CD4-positive, alpha-beta T cell (primary cell): ENCODE measurements at regions not wholly inside any gene's neighbourhood (a gene's known extent, or its start where the extent isn't known, plus 50 kb on each side); places are given as distances from the start of the nearest gene placed in this dataset.

Source experiments
- ATAC-seq: fragments of 200-7000 bp; cut with Tn5 transposase; one replicate; pipeline ENCODE4 v1.10.0; 2022; ENCODE audit warnings: mild to moderate bottlenecking; ENCODE audit not compliant: poor library complexity
- CTCF ChIA-PET: fragments of 350-600 bp; sonication (Branson Sonifier 250); formaldehyde crosslinking; loops from one replicate; lab custom pipeline; 2021; ENCODE audit warnings: antibody characterized with exemption, inconsistent platforms; lab: Charles Lee
- POLR2A ChIA-PET: fragments of 350-600 bp; sonication (Branson Sonifier 250); formaldehyde crosslinking; loops from one replicate; lab custom pipeline; 2021; ENCODE audit warnings: antibody characterized with exemption, inconsistent platforms; lab: Charles Lee
- DNase-seq, 14 experiments: peaks; one replicate each; pipeline ENCODE4 v3.0.0-alpha.2; 2013 to 2020; ENCODE audit warnings: mixed read lengths in 2 of 14
- H3K27ac ChIP-seq, 2 donors: one replicate each; pipeline versions ENCODE4 v1.5.1 to v1.7.0; 2013; ENCODE audit warnings: low read length in 2 of 2, low read depth in 1 of 2, mild to moderate bottlenecking in 1 of 2
- H3K27me3 ChIP-seq, 2 experiments: 1 replicate in 1 of 2; 2 replicates in 1 of 2; pipeline versions ENCODE4 v1.6.1 to v1.7.0; 2013; ENCODE audit warnings: low read length in 2 of 2, control low read depth in 1 of 2, mild to moderate bottlenecking in 1 of 2, moderate library complexity in 1 of 2; ENCODE audit not compliant: insufficient read depth in 2 of 2, control insufficient read depth in 1 of 2
- H3K36me3 ChIP-seq: one replicate; pipeline ENCODE4 v1.6.1; 2013; ENCODE audit warnings: low read length, control low read depth; ENCODE audit not compliant: insufficient read depth
- H3K4me1 ChIP-seq: one replicate; pipeline ENCODE4 v1.6.1; 2013; ENCODE audit warnings: low read length, control low read depth; ENCODE audit not compliant: insufficient read depth
- H3K4me3 ChIP-seq: one replicate; pipeline ENCODE4 v1.5.1; 2013; ENCODE audit warnings: mild to moderate bottlenecking, low read length, moderate library complexity
- H3K9me3 ChIP-seq, 2 experiments: 1 replicate in 1 of 2; 2 replicates in 1 of 2; pipeline versions ENCODE4 v1.6.1 to v1.7.0; 2013; ENCODE audit warnings: low read length in 2 of 2, mild to moderate bottlenecking in 2 of 2, control low read depth in 1 of 2, moderate library complexity in 1 of 2; ENCODE audit not compliant: control insufficient read depth in 1 of 2, insufficient read depth in 1 of 2
- H3K27ac Mint-ChIP-seq: one replicate; pipeline ENCODE4 v1.8.0; 2020; ENCODE audit warnings: mixed read lengths
- H3K27me3 Mint-ChIP-seq: one replicate; pipeline ENCODE4 v1.8.0; 2021; ENCODE audit warnings: mixed read lengths
- H3K36me3 Mint-ChIP-seq: one replicate; pipeline ENCODE4 v1.8.0; 2021; ENCODE audit warnings: low read depth, mixed read lengths
- H3K4me1 Mint-ChIP-seq: one replicate; pipeline ENCODE4 v1.8.0; 2021; ENCODE audit warnings: low read depth, mixed read lengths
- H3K4me3 Mint-ChIP-seq: one replicate; pipeline ENCODE4 v1.8.0; 2020; ENCODE audit warnings: mild to moderate bottlenecking, mixed read lengths
- H3K9me3 Mint-ChIP-seq: one replicate; pipeline ENCODE4 v1.8.0; 2020; ENCODE audit warnings: mixed read lengths
- CTCF ChIP-seq: fragments of 200-600 bp; IDR thresholded peaks from one replicate; pipeline ENCODE4 v1.8.0; 2022; ENCODE audit warnings: antibody characterized with exemption, mild to moderate bottlenecking
- intact Hi-C, 2 experiments: fragments of 100-400 bp; cut with DNase I in 1 of 2; cut with micrococcal nuclease in 1 of 2; formaldehyde crosslinking; loops; one replicate each; pipeline versions ENCODE4 v1.15.1 to v1.9.0; 2023 to 2025; cut with DNase I, micrococcal nuclease

DNA sequence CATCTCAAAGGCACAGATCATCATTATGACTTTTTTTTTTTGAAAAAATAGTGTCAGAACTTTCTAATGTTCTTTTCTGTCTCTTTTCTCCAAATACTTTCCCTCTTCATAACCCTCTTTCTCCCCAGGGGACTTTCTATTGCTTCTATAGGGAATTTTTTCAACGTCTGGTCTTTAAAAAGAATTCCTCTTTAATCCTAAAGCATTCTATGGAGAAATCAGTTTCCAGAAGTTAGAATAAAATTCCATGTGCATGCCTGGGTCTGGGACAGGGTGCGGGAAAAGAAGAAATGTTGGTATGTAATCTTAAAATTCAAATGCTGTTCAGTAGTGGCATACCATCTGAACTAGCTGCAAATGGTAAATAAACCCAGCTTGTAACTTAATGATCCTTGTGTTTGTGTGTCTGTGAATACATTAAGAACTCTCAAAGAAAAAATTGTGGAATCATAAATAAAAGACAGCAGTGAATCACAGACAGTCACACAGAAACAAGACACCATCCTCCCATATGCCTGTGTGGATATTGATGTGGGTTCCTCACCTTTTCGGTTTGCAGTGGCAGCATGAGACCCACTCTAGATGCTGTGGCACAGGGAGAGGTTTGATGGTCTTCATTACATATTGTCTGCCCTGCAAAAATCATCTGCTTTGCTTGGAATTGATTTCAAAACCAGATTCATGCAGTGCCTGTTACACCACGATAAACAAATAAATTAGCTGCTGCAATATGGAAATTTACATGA, 374.7 kb upstream of the NRP1 start:
- Histone ChIP-seq H3K9me3 (no peaks in the 10 kb centered on the region), H3K27me3 (peaks cover 0 to 2% of the 10 kb centered on the region in 2 experiments), H3K4me3 (no peak overlapping the region), H3K4me1 (no peaks in the 10 kb centered on the region), H3K36me3 (no peaks in the 10 kb centered on the region), H3K27ac (no peak overlapping the region)
- H3K4me3 Mint-ChIP-seq = no peak overlapping the region
- H3K9me3 Mint-ChIP-seq = no peaks in the 10 kb centered on the region
- no peak overlapping the region for H3K27ac Mint-ChIP-seq
- ATAC-seq (no peak), DNase-seq (no peak)
- ChIA-PET CTCF (no interaction called here), POLR2A (no interaction called here)
- peaks cover 27% of the 10 kb centered on the region for H3K27me3 Mint-ChIP-seq
- intact Hi-C loops = no loop called here
- TF ChIP-seq CTCF = no peak
- H3K36me3 Mint-ChIP-seq = no peaks in the 10 kb centered on the region
- H3K4me1 Mint-ChIP-seq = no peaks in the 10 kb centered on the region

GRCh38 chr10:33708561-33708960, 374.1 kb upstream of the NRP1 start:
- DNase-seq (no peak), ATAC-seq (no peak)
- Histone ChIP-seq H3K4me1 (no peaks in the 10 kb centered on the region), H3K9me3 (peaks cover 0 to 4% of the 10 kb centered on the region in 2 experiments), H3K27ac (no peak overlapping the region), H3K36me3 (no peaks in the 10 kb centered on the region), H3K4me3 (no peak overlapping the region), H3K27me3 (peaks cover 0 to 2% of the 10 kb centered on the region in 2 experiments)
- H3K36me3 Mint-ChIP-seq = no peaks in the 10 kb centered on the region
- no peaks in the 10 kb centered on the region for H3K4me1 Mint-ChIP-seq
- H3K27ac Mint-ChIP-seq = no peak overlapping the region
- peaks cover 26% of the 10 kb centered on the region for H3K27me3 Mint-ChIP-seq
- CTCF ChIA-PET = no interaction called here
- intact Hi-C loops = no loop called here
- no peak overlapping the region for H3K4me3 Mint-ChIP-seq
- POLR2A ChIA-PET = no interaction called here
- no peaks in the 10 kb centered on the region for H3K9me3 Mint-ChIP-seq
- TF ChIP-seq CTCF = no peak

- no peaks in the 10 kb centered on the region for H3K36me3 ChIP-seq
- peaks cover 0 to 2% of the 10 kb centered on the region in 2 experiments for H3K27me3 ChIP-seq
- DNase-seq (no peak), ATAC-seq (no peak)
- H3K9me3 ChIP-seq = peaks cover 0 to 4% of the 10 kb centered on the region in 2 experiments
- POLR2A ChIA-PET = no interaction called here
- H3K27ac ChIP-seq = no peak overlapping the region
- H3K36me3 Mint-ChIP-seq = no peaks in the 10 kb centered on the region
- no peak overlapping the region for H3K27ac Mint-ChIP-seq
- no peaks in the 10 kb centered on the region for H3K9me3 Mint-ChIP-seq
- TF ChIP-seq CTCF = no peak
- intact Hi-C loops = no loop called here
- H3K27me3 Mint-ChIP-seq = peaks cover 20% of the 10 kb centered on the region
- H3K4me3 ChIP-seq = no peak overlapping the region
- no peaks in the 10 kb centered on the region for H3K4me1 ChIP-seq
- H3K4me3 Mint-ChIP-seq = no peak overlapping the region
- no peaks in the 10 kb centered on the region for H3K4me1 Mint-ChIP-seq
- CTCF ChIA-PET = no interaction called here
These were observed 372.3 kb upstream of the NRP1 start for GRCh38 chr10:33706746-33707145.
